MM.1S (cell line): ENCODE measurements at regions not wholly inside any gene's neighbourhood (a gene's known extent, or its start where the extent isn't known, plus 50 kb on each side); places are given as distances from the start of the nearest gene placed in this dataset.

ENCODE experiments used
- DNase-seq: peaks from one replicate; pipeline ENCODE4 v3.0.0-alpha.2; 2015
- H2AFZ ChIP-seq: fragments of 300-600 bp; sonication (generic); 2 replicates; pipeline ENCODE4 v1.6.0; 2016; ENCODE audit warnings: antibody characterized with exemption, low read length
- H3F3A ChIP-seq: fragments of 300-600 bp; sonication (generic); 2 replicates; pipeline ENCODE4 v1.6.1; 2016; ENCODE audit warnings: mild to moderate bottlenecking, antibody characterized with exemption, low read length, moderate library complexity, mixed read lengths; ENCODE audit not compliant: insufficient read depth
- H3K27ac ChIP-seq: fragments of 300-600 bp; sonication (generic); 2 replicates; pipeline ENCODE4 v1.5.1; 2016; ENCODE audit warnings: mild to moderate bottlenecking, low read length
- H3K27me3 ChIP-seq: fragments of 300-600 bp; sonication (generic); replicated peaks from 2 replicates; pipeline ENCODE4 v1.6.0; 2016; ENCODE audit warnings: low read length; ENCODE audit not compliant: insufficient read depth
- H3K36me3 ChIP-seq: fragments of 300-600 bp; sonication (generic); replicated peaks from 2 replicates; pipeline ENCODE4 v1.6.1; 2016; ENCODE audit warnings: mild to moderate bottlenecking, low read length, mixed read lengths; ENCODE audit not compliant: insufficient read depth
- H3K4me1 ChIP-seq: fragments of 300-600 bp; sonication (generic); 2 replicates; pipeline ENCODE4 v1.6.1; 2016; ENCODE audit warnings: low read length, mixed read lengths
- H3K4me2 ChIP-seq: fragments of 300-600 bp; sonication (generic); 2 replicates; pipeline ENCODE4 v1.6.0; 2016; ENCODE audit warnings: low read depth, low read length
- H3K4me3 ChIP-seq: fragments of 300-600 bp; sonication (generic); 2 replicates; pipeline ENCODE4 v1.5.1; 2016; ENCODE audit warnings: low read length, mixed read lengths
- H3K79me2 ChIP-seq: fragments of 300-600 bp; sonication (generic); 2 replicates; pipeline ENCODE4 v1.6.1; 2016; ENCODE audit warnings: mixed run types, low read length, mixed read lengths
- H3K9ac ChIP-seq: fragments of 300-600 bp; sonication (generic); 2 replicates; pipeline ENCODE4 v1.6.1; 2016; ENCODE audit warnings: low read length, mixed read lengths
- H3K9me2 ChIP-seq: fragments of 300-600 bp; sonication (generic); replicated peaks from 2 replicates; pipeline ENCODE4 v1.6.1; 2016; ENCODE audit warnings: mild to moderate bottlenecking, low read length, mixed read lengths; ENCODE audit not compliant: insufficient read depth
- H3K9me3 ChIP-seq: fragments of 300-600 bp; sonication (generic); replicated peaks from 2 replicates; pipeline ENCODE4 v1.6.1; 2016; ENCODE audit warnings: mild to moderate bottlenecking, low read length, mixed read lengths; ENCODE audit not compliant: insufficient read depth
- H4K20me1 ChIP-seq: fragments of 300-600 bp; sonication (generic); 2 replicates; pipeline ENCODE4 v1.6.1; 2016; ENCODE audit warnings: mild to moderate bottlenecking, low read length, moderate library complexity, mixed read lengths; ENCODE audit not compliant: insufficient read depth
- CTCF ChIP-seq: fragments of 300-600 bp; sonication (generic); IDR thresholded peaks from 2 replicates; pipeline ENCODE4 v1.5.1; 2016; ENCODE audit warnings: antibody characterized with exemption, low read length, mixed read lengths
- EZH2 ChIP-seq: fragments of 300-600 bp; sonication (generic); optimal IDR thresholded peaks from 2 replicates; pipeline ENCODE3; 2017; ENCODE audit warnings: low read depth, mild to moderate bottlenecking, antibody characterized with exemption, low read length, mixed read lengths
- EZH2phosphoT487 ChIP-seq: fragments of 300-600 bp; sonication (generic); IDR thresholded peaks from 2 replicates; pipeline ENCODE4 v1.6.1; 2018; ENCODE audit warnings: antibody characterized with exemption, low read length

GRCh38 chr13:80256352-80256932, 84.5 kb downstream of the SPRY2 start:
- Histone ChIP-seq H3K4me3 (no peak overlapping the region), H3K79me2 (no peaks in the 10 kb centered on the region), H3K27ac (no peak overlapping the region), H3K4me2 (no peak overlapping the region), H3K4me1 (no peaks in the 10 kb centered on the region), H3K9me3 (no peaks in the 10 kb centered on the region), H3K27me3 (no peaks in the 10 kb centered on the region), H3K36me3 (no peaks in the 10 kb centered on the region), H4K20me1 (no peaks in the 10 kb centered on the region), H3K9me2 (no peaks in the 10 kb centered on the region), H3K9ac (no peak overlapping the region), H3F3A (no peaks in the 10 kb centered on the region), H2AFZ (no peak overlapping the region)
- TF ChIP-seq EZH2phosphoT487, result no peak
- TF ChIP-seq CTCF, result no peak
- no peak for TF ChIP-seq EZH2
- no peak for DNase-seq

GRCh38 chr13:80255946-80256345, 85.0 kb downstream of the SPRY2 start:
- Histone ChIP-seq H3K9me2 (no peaks in the 10 kb centered on the region), H3K4me2 (no peak overlapping the region), H3K27ac (no peak overlapping the region), H3K36me3 (no peaks in the 10 kb centered on the region), H3K27me3 (no peaks in the 10 kb centered on the region), H3K9me3 (no peaks in the 10 kb centered on the region), H4K20me1 (no peaks in the 10 kb centered on the region), H3K79me2 (no peaks in the 10 kb centered on the region), H2AFZ (no peak overlapping the region), H3K4me1 (no peaks in the 10 kb centered on the region), H3K9ac (no peak overlapping the region), H3K4me3 (no peak overlapping the region), H3F3A (no peaks in the 10 kb centered on the region)
- TF ChIP-seq EZH2phosphoT487, result no peak
- TF ChIP-seq EZH2, result no peak
- TF ChIP-seq CTCF, result no peak
- no peak for DNase-seq

GRCh38 chr13:80251403-80251802, 89.5 kb downstream of the SPRY2 start:
- H3K4me2 ChIP-seq, result no peak overlapping the region
- no peaks in the 10 kb centered on the region for H3K36me3 ChIP-seq
- H3K9ac ChIP-seq, result no peak overlapping the region
- H3K9me2 ChIP-seq, result no peaks in the 10 kb centered on the region
- no peaks in the 10 kb centered on the region for H3K27me3 ChIP-seq
- no peaks in the 10 kb centered on the region for H3K9me3 ChIP-seq
- H3K4me1 ChIP-seq, result no peaks in the 10 kb centered on the region
- H3K27ac ChIP-seq, result no peak overlapping the region
- no peak for TF ChIP-seq EZH2phosphoT487
- DNase-seq, result peak; percentile 17
- no peak overlapping the region for H3K4me3 ChIP-seq
- H4K20me1 ChIP-seq, result no peaks in the 10 kb centered on the region
- no peaks in the 10 kb centered on the region for H3K79me2 ChIP-seq
- H2AFZ ChIP-seq, result no peak overlapping the region
- H3F3A ChIP-seq, result no peaks in the 10 kb centered on the region

GRCh38 chr13:80250213-80250810, 90.6 kb downstream of the SPRY2 start:
- H3K36me3 ChIP-seq, result no peaks in the 10 kb centered on the region
- H3K4me3 ChIP-seq, result no peak overlapping the region
- H3K4me1 ChIP-seq, result no peaks in the 10 kb centered on the region
- no peak for DNase-seq
- H3K79me2 ChIP-seq, result no peaks in the 10 kb centered on the region
- no peak overlapping the region for H3K4me2 ChIP-seq
- H3F3A ChIP-seq, result no peaks in the 10 kb centered on the region
- no peaks in the 10 kb centered on the region for H3K27me3 ChIP-seq
- TF ChIP-seq EZH2 (no peak), EZH2phosphoT487 (no peak), CTCF (no peak)
- no peak overlapping the region for H3K27ac ChIP-seq
- H2AFZ ChIP-seq, result no peak overlapping the region
- H3K9ac ChIP-seq, result no peak overlapping the region
- H4K20me1 ChIP-seq, result no peaks in the 10 kb centered on the region
- no peaks in the 10 kb centered on the region for H3K9me2 ChIP-seq
- no peaks in the 10 kb centered on the region for H3K9me3 ChIP-seq
